GM23338 (cell line): ENCODE measurements at regions not wholly inside any gene's neighbourhood (a gene's known extent, or its start where the extent isn't known, plus 50 kb on each side); places are given as distances from the start of the nearest gene placed in this dataset.

Source experiments
- ATAC-seq: fragments of 200-7000 bp; cut with Tn5 transposase; 3 replicates; pipeline ENCODE4 v1.9.1; 2020
- DNase-seq: peaks from one replicate; pipeline ENCODE4 v3.0.0-alpha.2; 2015; ENCODE audit warnings: low spot score
- H2AFZ ChIP-seq: fragments of 200-600 bp; sonication (generic); 2 replicates; pipeline ENCODE4 v1.8.0; 2016; ENCODE audit warnings: antibody characterized with exemption, mild to moderate bottlenecking, moderate library complexity
- H3F3A ChIP-seq: fragments of 200-600 bp; sonication (generic); replicated peaks from 2 replicates; pipeline ENCODE4 v1.8.0; 2017; ENCODE audit warnings: antibody characterized with exemption, mixed run types, low read depth
- H3K27ac ChIP-seq: fragments of 200-600 bp; sonication (generic); 2 replicates; pipeline ENCODE4 v1.6.1; 2016; ENCODE audit warnings: low read depth
- H3K27me3 ChIP-seq: fragments of 200-600 bp; sonication (generic); 2 replicates; pipeline ENCODE4 v1.8.0; 2016; ENCODE audit warnings: mild to moderate bottlenecking, mixed run types, moderate library complexity; ENCODE audit not compliant: insufficient read depth
- H3K36me3 ChIP-seq: fragments of 200-600 bp; sonication (generic); 2 replicates; pipeline ENCODE4 v1.8.0; 2016; ENCODE audit warnings: mild to moderate bottlenecking; ENCODE audit not compliant: insufficient read depth
- H3K4me1 ChIP-seq: fragments of 200-600 bp; sonication (generic); 2 replicates; pipeline ENCODE4 v1.8.0; 2016; ENCODE audit warnings: mild to moderate bottlenecking, moderate library complexity; ENCODE audit not compliant: insufficient read depth
- H3K4me2 ChIP-seq: fragments of 200-600 bp; sonication (generic); 2 replicates; pipeline ENCODE4 v1.7.1; 2017; ENCODE audit warnings: mixed run types
- H3K4me3 ChIP-seq: fragments of 200-600 bp; sonication (generic); 2 replicates; pipeline ENCODE4 v1.6.1; 2016; ENCODE audit warnings: mixed run types
- H3K79me2 ChIP-seq: fragments of 200-600 bp; sonication (generic); replicated peaks from 2 replicates; pipeline ENCODE4 v1.8.0; 2017; ENCODE audit warnings: mild to moderate bottlenecking; ENCODE audit not compliant: insufficient read depth
- H3K9me2 ChIP-seq: fragments of 200-600 bp; sonication (generic); 2 replicates; pipeline ENCODE4 v1.8.0; 2017; ENCODE audit not compliant: insufficient read depth
- H4K20me1 ChIP-seq: fragments of 200-600 bp; sonication (generic); replicated peaks from 2 replicates; pipeline ENCODE4 v1.8.0; 2017; ENCODE audit warnings: mild to moderate bottlenecking; ENCODE audit not compliant: insufficient read depth
- H3K27ac Mint-ChIP-seq: 2 replicates; pipeline ENCODE4 v1.8.0; 2020; ENCODE audit warnings: inconsistent platforms, mild to moderate bottlenecking, moderate library complexity, mixed read lengths
- H3K27me3 Mint-ChIP-seq: 3 replicates; pipeline ENCODE4 v1.8.0; 2022; ENCODE audit warnings: low read depth, mild to moderate bottlenecking, moderate library complexity, mixed read lengths, inconsistent platforms; ENCODE audit not compliant: insufficient read depth, poor library complexity
- H3K36me3 Mint-ChIP-seq: 3 replicates; pipeline ENCODE4 v1.8.0; 2021; ENCODE audit warnings: low read depth, mild to moderate bottlenecking, inconsistent platforms, moderate library complexity, mixed read lengths
- H3K4me1 Mint-ChIP-seq: 3 replicates; pipeline ENCODE4 v1.8.0; 2020; ENCODE audit warnings: mild to moderate bottlenecking, inconsistent platforms, mixed read lengths
- H3K4me3 Mint-ChIP-seq: 3 replicates; pipeline ENCODE4 v1.8.0; 2021; ENCODE audit warnings: moderate library complexity, mild to moderate bottlenecking, inconsistent platforms, mixed read lengths
- H3K9me3 Mint-ChIP-seq: 3 replicates; pipeline ENCODE4 v1.8.0; 2020; ENCODE audit warnings: moderate library complexity, mild to moderate bottlenecking, inconsistent platforms, mixed read lengths
- CREB1 ChIP-seq: fragments of 250-450 bp; sonication (Bioruptor Pico); IDR thresholded peaks from 2 replicates; pipeline ENCODE4 v1.5.0; 2020; ENCODE audit warnings: low read depth, mild to moderate bottlenecking, moderate library complexity
- CTCF ChIP-seq, 2 experiments: fragments of 200-600 bp in 1 of 2; sonication (generic) in 1 of 2; conservative IDR thresholded peaks; 2 replicates each; pipeline versions ENCODE4 v1.5.1 to v1.6.1; 2016 to 2017; ENCODE audit warnings: antibody characterized with exemption in 2 of 2, low read depth in 2 of 2, mild to moderate bottlenecking in 2 of 2, moderate library complexity in 1 of 2
- ETS1 ChIP-seq: IDR thresholded peaks from 2 replicates; pipeline ENCODE4 v1.6.1; 2016; ENCODE audit warnings: antibody characterized with exemption
- EZH2 ChIP-seq: fragments of 200-600 bp; sonication (generic); IDR thresholded peaks from one replicate; pipeline ENCODE4 v1.8.0; 2017; ENCODE audit warnings: antibody characterized with exemption, mild to moderate bottlenecking, low read depth; ENCODE audit not compliant: unreplicated experiment
- EZH2phosphoT487 ChIP-seq: fragments of 200-600 bp; sonication (generic); IDR thresholded peaks from one replicate; pipeline ENCODE4 v1.8.1; 2018; ENCODE audit warnings: antibody characterized with exemption; ENCODE audit not compliant: unreplicated experiment
- JUNB ChIP-seq: IDR thresholded peaks from one replicate; pipeline ENCODE4 v1.6.1; 2016; ENCODE audit warnings: antibody characterized with exemption; ENCODE audit not compliant: unreplicated experiment
- NANOG ChIP-seq: IDR thresholded peaks from 2 replicates; pipeline ENCODE4 v1.6.1; 2016; ENCODE audit warnings: antibody characterized with exemption, borderline replicate concordance
- POLR2AphosphoS5 ChIP-seq: IDR thresholded peaks from 2 replicates; pipeline ENCODE4 v1.6.1; 2016; ENCODE audit warnings: antibody characterized with exemption, low read depth
- REST ChIP-seq: IDR thresholded peaks from one replicate; pipeline ENCODE4 v1.6.1; 2018; ENCODE audit warnings: antibody characterized with exemption; ENCODE audit not compliant: unreplicated experiment
- STAT1 ChIP-seq: IDR thresholded peaks from one replicate; pipeline ENCODE4 v1.6.1; 2016; ENCODE audit warnings: antibody characterized with exemption; ENCODE audit not compliant: unreplicated experiment
- ZNF114 ChIP-seq: fragments of 250-450 bp; sonication (Bioruptor Pico); IDR thresholded peaks from 2 replicates; pipeline ENCODE4 v1.5.0; 2020; ENCODE audit warnings: mild to moderate bottlenecking, moderate library complexity
- ZNF331 ChIP-seq: fragments of 250-450 bp; sonication (Bioruptor Pico); IDR thresholded peaks from 2 replicates; pipeline ENCODE4 v1.5.0; 2020; ENCODE audit warnings: low read depth, mild to moderate bottlenecking, moderate library complexity
- ZNF462 ChIP-seq: fragments of 250-450 bp; sonication (Bioruptor Pico); IDR thresholded peaks from 2 replicates; pipeline ENCODE4 v1.5.0; 2020; ENCODE audit warnings: mild to moderate bottlenecking, moderate library complexity

- no peak overlapping the region for H3K27ac ChIP-seq
- H3K27me3 ChIP-seq: no peaks in the 10 kb centered on the region
- H3K36me3 ChIP-seq: no peaks in the 10 kb centered on the region
- ATAC-seq (no peak), DNase-seq (no peak)
- H3F3A ChIP-seq: no peaks in the 10 kb centered on the region
- H2AFZ ChIP-seq: no peak overlapping the region
- no peak overlapping the region for H3K4me2 ChIP-seq
- Mint-ChIP-seq H3K4me3 (no peak overlapping the region), H3K27ac (no peak overlapping the region), H3K9me3 (no peaks in the 10 kb centered on the region), H3K4me1 (no peaks in the 10 kb centered on the region), H3K27me3 (peaks cover 1% of the 10 kb centered on the region), H3K36me3 (no peaks in the 10 kb centered on the region)
- no peaks in the 10 kb centered on the region for H3K79me2 ChIP-seq
- H3K4me1 ChIP-seq: no peaks in the 10 kb centered on the region
- no peak overlapping the region for H3K4me3 ChIP-seq
- TF ChIP-seq ZNF114 (no peak), CTCF (conservative IDR thresholded peaks at IDR 0.05; ENCODE audit: low read depth in 2 of 2) (no peak), ZNF331 (CRISPR knock-in tag) (no peak), ETS1 (no peak), EZH2 (no peak), POLR2AphosphoS5 (no peak), JUNB (no peak), NANOG (no peak), ZNF462 (no peak), CREB1 (CRISPR knock-in tag) (no peak), STAT1 (no peak), EZH2phosphoT487 (no peak), REST (no peak)
- H3K9me2 ChIP-seq: peaks cover under 1% of the 10 kb centered on the region; the same call in 1 of the 2 replicates
- H4K20me1 ChIP-seq: no peaks in the 10 kb centered on the region
These were observed 60.4 kb upstream of the MOCS2 start for GRCh38 chr5:53169933-53170332.
